ENCODE measurements at regions not wholly inside any gene's neighbourhood (a gene's known extent, or its start where the extent isn't known, plus 50 kb on each side); places are given as distances from the start of the nearest gene placed in this dataset.

DNA sequence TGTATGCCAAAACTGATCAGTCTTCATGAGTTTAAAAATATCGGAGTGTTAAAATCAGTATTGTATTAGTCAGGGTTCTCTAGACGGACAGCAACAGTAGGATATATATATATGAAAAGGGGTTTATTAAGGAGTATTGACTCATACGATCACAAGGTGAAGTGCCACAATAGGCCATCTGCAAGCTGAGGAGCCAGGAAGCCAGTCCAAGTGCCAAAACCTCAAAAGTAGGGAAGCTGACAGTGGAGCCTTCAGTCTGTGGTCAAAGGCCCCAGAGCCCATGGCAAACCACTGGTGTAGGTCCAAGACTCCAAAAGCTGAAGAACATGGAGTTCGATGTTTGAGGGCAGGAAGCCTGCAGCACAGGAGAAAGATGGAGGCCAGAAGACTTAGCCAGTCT lies 391.0 kb upstream of the CADM2 start:
- Histone ChIP-seq H3K4me1 (ENCODE audit: control insufficient read depth, insufficient read depth, low read length) (no peaks in the 10 kb centered on the region), H2BK20ac (ENCODE audit: low read depth, low read length) (no peak overlapping the region), H3K79me1 (ENCODE audit: low read depth in 1 of 2, low read length in 2 of 2) (no peaks in the 10 kb centered on the region), H3K9me1 (ENCODE audit: insufficient read depth, low read length) (no peaks in the 10 kb centered on the region), H2AK9ac (replicated peaks; ENCODE audit: low read depth, low read length, poor library complexity) (no peak overlapping the region), H3K36me3 (ENCODE audit: control insufficient read depth, insufficient read depth, low read length) (no peaks in the 10 kb centered on the region), H2AK5ac (ENCODE audit: low read depth, low read length) (no peak overlapping the region), H3K4me3 (ENCODE audit: insufficient read depth, low read depth, low read length) (no peak overlapping the region), H4K8ac (ENCODE audit: low read depth in 2 of 2, low read length in 2 of 2) (no peak overlapping the region), H3K4me2 (ENCODE audit: low read depth, low read length) (no peak overlapping the region), H2BK120ac (ENCODE audit: low read depth, low read length) (no peak overlapping the region), H4K5ac (ENCODE audit: low read depth, low read length) (no peak overlapping the region), H3K23ac (ENCODE audit: low read depth, low read length) (no peak overlapping the region), H3K14ac (replicated peaks; ENCODE audit: low read depth, low read length) (no peak overlapping the region), H3K9ac (ENCODE audit: low read depth, low read length) (no peak overlapping the region), H3K56ac (ENCODE audit: extremely low read depth, insufficient read depth, low read length) (no peak overlapping the region), H4K91ac (ENCODE audit: insufficient read depth, low read depth, low read length) (no peak overlapping the region), H3K27me3 (ENCODE audit: control insufficient read depth, insufficient read depth, low read length) (no peaks in the 10 kb centered on the region), H2BK5ac (ENCODE audit: low read depth, low read length, poor library complexity, severe bottlenecking) (no peak overlapping the region), H3K18ac (ENCODE audit: low read depth, low read length) (no peak overlapping the region), H2AFZ (replicated peaks; ENCODE audit: low read length, poor library complexity) (no peak overlapping the region), H4K20me1 (ENCODE audit: insufficient read depth, low read length) (no peaks in the 10 kb centered on the region), H3K9me3 (ENCODE audit: control insufficient read depth, insufficient read depth, low read length) (peaks cover 4% of the 10 kb centered on the region), H3K27ac (ENCODE audit: insufficient read depth, low read length) (no peak overlapping the region), H2BK15ac (ENCODE audit: low read depth, low read length) (no peak overlapping the region), H3K4ac (ENCODE audit: low read depth, low read length) (no peak overlapping the region)
- BruUV-seq (replicated peaks): no TSS peak
- WGBS, 2 experiments (ENCODE audit: extremely low coverage in 2 of 2, insufficient read length in 1 of 2): 50% methylated on average over 2 of the region's 4 CpGs; no CpG with 5 or more reads in 1 of the 2 experiments
- dilution Hi-C loops (cut with HindIII; ENCODE audit: low sequenced_read_pairs, unreplicated experiment) (no loop called here), in situ Hi-C loops (cut with MboI; ENCODE audit: low sequenced_read_pairs) (no loop called here), intact Hi-C loops (cut with micrococcal nuclease) (no loop called here)
- ATAC-seq (ENCODE audit: low read depth) (no peak), DNase-seq (no peak)
- POLR2A ChIA-PET (ENCODE audit: unreplicated experiment): no interaction called here
- TF ChIP-seq, protein P1, sequence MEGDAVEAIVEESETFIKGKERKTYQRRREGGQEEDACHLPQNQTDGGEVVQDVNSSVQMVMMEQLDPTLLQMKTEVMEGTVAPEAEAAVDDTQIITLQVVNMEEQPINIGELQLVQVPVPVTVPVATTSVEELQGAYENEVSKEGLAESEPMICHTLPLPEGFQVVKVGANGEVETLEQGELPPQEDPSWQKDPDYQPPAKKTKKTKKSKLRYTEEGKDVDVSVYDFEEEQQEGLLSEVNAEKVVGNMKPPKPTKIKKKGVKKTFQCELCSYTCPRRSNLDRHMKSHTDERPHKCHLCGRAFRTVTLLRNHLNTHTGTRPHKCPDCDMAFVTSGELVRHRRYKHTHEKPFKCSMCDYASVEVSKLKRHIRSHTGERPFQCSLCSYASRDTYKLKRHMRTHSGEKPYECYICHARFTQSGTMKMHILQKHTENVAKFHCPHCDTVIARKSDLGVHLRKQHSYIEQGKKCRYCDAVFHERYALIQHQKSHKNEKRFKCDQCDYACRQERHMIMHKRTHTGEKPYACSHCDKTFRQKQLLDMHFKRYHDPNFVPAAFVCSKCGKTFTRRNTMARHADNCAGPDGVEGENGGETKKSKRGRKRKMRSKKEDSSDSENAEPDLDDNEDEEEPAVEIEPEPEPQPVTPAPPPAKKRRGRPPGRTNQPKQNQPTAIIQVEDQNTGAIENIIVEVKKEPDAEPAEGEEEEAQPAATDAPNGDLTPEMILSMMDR (conservative IDR thresholded peaks at IDR 0.05; ENCODE audit: low read depth, low read length): no peak
- TF ChIP-seq RCOR1 (IDR thresholded peaks at IDR 0.05; ENCODE audit: insufficient replicate concordance, low read length) (no peak), MXI1 (IDR thresholded peaks at IDR 0.05; ENCODE audit: borderline replicate concordance, low read depth, low read length) (no peak), CHD1 (IDR thresholded peaks at IDR 0.05; ENCODE audit: low read depth, low read length) (no peak), BHLHE40 (IDR thresholded peaks at IDR 0.05; ENCODE audit: low read depth, low read length) (no peak), NFE2L2 (IDR thresholded peaks at IDR 0.05; ENCODE audit: low read depth, low read length) (no peak), CEBPB (IDR thresholded peaks at IDR 0.05; ENCODE audit: low read depth, low read length) (no peak)
- CTCF ChIA-PET: no interaction called here

All from IMR-90 (cell line).